ENCODE measurements at regions not wholly inside any gene's neighbourhood (a gene's known extent, or its start where the extent isn't known, plus 50 kb on each side); places are given as distances from the start of the nearest gene placed in this dataset.

- Mint-ChIP-seq H3K4me1 (ENCODE audit: unreplicated experiment) (peaks cover 30% of the 10 kb centered on the region), H3K4me3 (ENCODE audit: unreplicated experiment) (no peak overlapping the region), H3K36me3 (ENCODE audit: unreplicated experiment) (no peaks in the 10 kb centered on the region), H3K9me3 (ENCODE audit: unreplicated experiment) (no peaks in the 10 kb centered on the region), H3K27me3 (ENCODE audit: unreplicated experiment) (no peaks in the 10 kb centered on the region), H3K27ac (ENCODE audit: unreplicated experiment) (no peak overlapping the region)
- TF ChIP-seq, protein P1, sequence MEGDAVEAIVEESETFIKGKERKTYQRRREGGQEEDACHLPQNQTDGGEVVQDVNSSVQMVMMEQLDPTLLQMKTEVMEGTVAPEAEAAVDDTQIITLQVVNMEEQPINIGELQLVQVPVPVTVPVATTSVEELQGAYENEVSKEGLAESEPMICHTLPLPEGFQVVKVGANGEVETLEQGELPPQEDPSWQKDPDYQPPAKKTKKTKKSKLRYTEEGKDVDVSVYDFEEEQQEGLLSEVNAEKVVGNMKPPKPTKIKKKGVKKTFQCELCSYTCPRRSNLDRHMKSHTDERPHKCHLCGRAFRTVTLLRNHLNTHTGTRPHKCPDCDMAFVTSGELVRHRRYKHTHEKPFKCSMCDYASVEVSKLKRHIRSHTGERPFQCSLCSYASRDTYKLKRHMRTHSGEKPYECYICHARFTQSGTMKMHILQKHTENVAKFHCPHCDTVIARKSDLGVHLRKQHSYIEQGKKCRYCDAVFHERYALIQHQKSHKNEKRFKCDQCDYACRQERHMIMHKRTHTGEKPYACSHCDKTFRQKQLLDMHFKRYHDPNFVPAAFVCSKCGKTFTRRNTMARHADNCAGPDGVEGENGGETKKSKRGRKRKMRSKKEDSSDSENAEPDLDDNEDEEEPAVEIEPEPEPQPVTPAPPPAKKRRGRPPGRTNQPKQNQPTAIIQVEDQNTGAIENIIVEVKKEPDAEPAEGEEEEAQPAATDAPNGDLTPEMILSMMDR (IDR thresholded peaks at IDR 0.05), result peak; percentile 80
- no peak for DNase-seq (ENCODE audit: extremely low spot score, unreplicated experiment)
Measured at GRCh38 chr7:84490661-84491060, 296.1 kb upstream of the SEMA3A start.

- Mint-ChIP-seq H3K9me3 (ENCODE audit: unreplicated experiment) (no peaks in the 10 kb centered on the region), H3K4me3 (ENCODE audit: unreplicated experiment) (no peak overlapping the region), H3K27ac (ENCODE audit: unreplicated experiment) (no peak overlapping the region), H3K4me1 (ENCODE audit: unreplicated experiment) (no peaks in the 10 kb centered on the region), H3K27me3 (ENCODE audit: unreplicated experiment) (no peaks in the 10 kb centered on the region), H3K36me3 (ENCODE audit: unreplicated experiment) (no peaks in the 10 kb centered on the region)
- no peak for DNase-seq (ENCODE audit: extremely low spot score, unreplicated experiment)
- TF ChIP-seq, protein P1 (IDR thresholded peaks at IDR 0.05), result no peak
Measured at GRCh38 chr7:84484502-84485079, 290.0 kb upstream of the SEMA3A start.

DNA sequence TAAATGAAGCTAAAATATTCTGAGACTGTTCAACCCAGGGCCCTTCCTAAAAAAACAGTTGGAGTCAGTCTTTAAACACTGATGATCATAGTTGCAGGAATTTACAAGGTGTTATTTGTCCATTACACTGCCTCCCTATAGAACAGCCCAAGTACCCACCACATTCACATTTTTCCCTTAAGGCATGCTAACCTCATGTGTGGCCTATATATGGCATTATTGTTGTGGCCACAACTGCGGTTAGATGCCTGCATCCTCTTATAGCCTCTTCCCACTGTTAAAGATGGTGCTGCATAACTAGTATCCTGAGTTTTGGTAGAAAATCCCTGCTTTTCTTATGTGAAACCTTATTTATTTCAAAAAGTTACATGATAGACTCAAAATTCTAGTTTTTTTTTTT is 287.9 kb upstream of the SEMA3A start:
- Mint-ChIP-seq H3K4me1 (ENCODE audit: unreplicated experiment) (no peaks in the 10 kb centered on the region), H3K27ac (ENCODE audit: unreplicated experiment) (no peak overlapping the region)

DNA sequence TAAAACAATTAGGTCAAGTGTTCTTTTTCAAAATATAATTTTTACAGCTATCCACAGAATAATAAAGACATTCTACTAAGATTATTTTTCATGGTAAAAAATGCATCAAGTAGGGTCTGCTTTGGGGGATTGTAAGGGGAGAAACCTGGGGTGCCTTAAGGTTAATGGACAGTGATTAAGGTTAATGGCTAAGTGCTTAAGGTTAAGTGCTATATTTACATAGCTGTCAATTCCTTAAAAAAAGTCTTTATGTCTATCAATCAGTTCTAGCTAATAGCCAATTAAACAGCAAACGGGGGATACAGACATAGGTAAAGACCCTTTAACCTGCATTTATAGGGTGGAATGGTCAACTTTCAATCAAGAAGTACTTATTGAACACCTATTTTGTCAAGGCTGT is 284.5 kb upstream of the SEMA3A start:
- TF ChIP-seq, protein P1 (IDR thresholded peaks at IDR 0.05), result no peak
- H3K27ac Mint-ChIP-seq (ENCODE audit: unreplicated experiment), result no peak overlapping the region
- H3K36me3 Mint-ChIP-seq (ENCODE audit: unreplicated experiment), result no peaks in the 10 kb centered on the region
- H3K4me3 Mint-ChIP-seq (ENCODE audit: unreplicated experiment), result no peak overlapping the region
- no peaks in the 10 kb centered on the region for H3K27me3 Mint-ChIP-seq (ENCODE audit: unreplicated experiment)
- H3K9me3 Mint-ChIP-seq (ENCODE audit: unreplicated experiment), result no peaks in the 10 kb centered on the region
- no peak for DNase-seq (ENCODE audit: extremely low spot score, unreplicated experiment)
- H3K4me1 Mint-ChIP-seq (ENCODE audit: unreplicated experiment), result no peaks in the 10 kb centered on the region

More for the DNA sequence above, 287.9 kb upstream of the SEMA3A start:
- Mint-ChIP-seq H3K4me3 (ENCODE audit: unreplicated experiment) (no peak overlapping the region), H3K36me3 (ENCODE audit: unreplicated experiment) (no peaks in the 10 kb centered on the region), H3K27me3 (ENCODE audit: unreplicated experiment) (no peaks in the 10 kb centered on the region), H3K9me3 (ENCODE audit: unreplicated experiment) (no peaks in the 10 kb centered on the region)
- TF ChIP-seq, protein P1 (IDR thresholded peaks at IDR 0.05), result no peak
- no peak for DNase-seq (ENCODE audit: extremely low spot score, unreplicated experiment)

DNA sequence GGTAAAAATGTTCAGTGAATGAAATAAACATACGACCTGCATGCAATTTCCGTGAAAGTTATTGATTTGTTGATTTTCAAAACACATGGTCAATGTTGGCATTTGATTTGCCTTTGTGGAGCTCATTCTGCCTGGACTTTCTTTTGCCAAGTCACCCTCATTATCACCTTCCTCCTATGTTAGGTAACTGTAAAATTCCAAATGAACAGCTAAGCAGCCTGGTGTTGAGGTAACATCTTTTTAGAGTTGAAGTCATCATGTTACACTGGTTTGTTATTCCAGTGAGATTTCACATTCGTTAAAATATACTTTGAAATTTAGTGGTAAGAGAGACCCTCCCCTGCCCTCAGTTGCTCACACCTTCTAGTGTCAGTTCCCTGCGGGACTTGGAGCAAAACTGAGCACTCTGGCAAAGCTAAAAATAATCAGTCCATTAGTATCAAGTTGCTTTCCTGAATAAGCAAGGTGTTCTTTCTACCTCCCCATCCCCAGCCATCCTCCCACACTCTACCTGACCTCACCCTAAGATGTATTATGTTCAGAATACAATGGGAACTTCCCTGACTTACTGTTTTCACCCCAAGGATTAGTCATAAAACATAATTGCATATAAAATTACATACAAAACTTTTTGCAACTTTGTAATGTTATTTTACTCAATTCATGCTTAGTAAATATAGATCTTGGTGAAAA is 283.3 kb upstream of the SEMA3A start:
- Mint-ChIP-seq H3K27me3 (ENCODE audit: unreplicated experiment) (no peaks in the 10 kb centered on the region), H3K4me3 (ENCODE audit: unreplicated experiment) (no peak overlapping the region), H3K4me1 (ENCODE audit: unreplicated experiment) (no peaks in the 10 kb centered on the region), H3K9me3 (ENCODE audit: unreplicated experiment) (no peaks in the 10 kb centered on the region), H3K27ac (ENCODE audit: unreplicated experiment) (no peak overlapping the region), H3K36me3 (ENCODE audit: unreplicated experiment) (no peaks in the 10 kb centered on the region)
- TF ChIP-seq, protein P1 (IDR thresholded peaks at IDR 0.05), result no peak
- DNase-seq (ENCODE audit: extremely low spot score, unreplicated experiment), result no peak

All from osteocyte (in vitro differentiated cells).